NCI-H1436 (cell line): ENCODE measurements at regions not wholly inside any gene's neighbourhood (a gene's known extent, or its start where the extent isn't known, plus 50 kb on each side); places are given as distances from the start of the nearest gene placed in this dataset.
"Not testable (repeated sequence)": the region's sequence is repeated elsewhere in the genome, so short reads cannot be mapped to it uniquely, and the experiment has no call there.

Source experiments
- DNase-seq: peaks from one replicate; lab custom pipeline; 2025; lab: John Stamatoyannopoulos, UW

- DNase-seq: no peak
Observed at GRCh38 chr3:125645616-125646015, 50.3 kb upstream of the OSBPL11 start.

- DNase-seq: no peak
Observed at GRCh38 chr3:125646581-125646980, 51.3 kb upstream of the OSBPL11 start.

GRCh38 chr3:125647318-125648014 lies 52.2 kb upstream of the OSBPL11 start:
- peak; percentile 3 for DNase-seq

- DNase-seq: no peak
Observed at GRCh38 chr3:125651244-125651643, 55.9 kb upstream of the OSBPL11 start.

GRCh38 chr3:125652349-125652748 lies 57.1 kb upstream of the OSBPL11 start:
- DNase-seq: no peak

GRCh38 chr3:125654526-125654925 lies 59.2 kb upstream of the OSBPL11 start:
- no peak for DNase-seq

- DNase-seq: no peak
Observed at GRCh38 chr3:125662675-125663074, 67.4 kb upstream of the OSBPL11 start.

- DNase-seq: no peak
Observed at GRCh38 chr3:125670352-125670751, 75.1 kb upstream of the OSBPL11 start.

- DNase-seq: no peak
Observed at GRCh38 chr3:125670945-125671344, 75.6 kb upstream of the OSBPL11 start.

- DNase-seq: no peak
Observed at GRCh38 chr3:125671461-125672243, 76.4 kb upstream of the OSBPL11 start.

GRCh38 chr3:125675791-125676190 lies 80.5 kb upstream of the OSBPL11 start:
- no peak for DNase-seq

GRCh38 chr3:125679258-125679657 lies 84.0 kb upstream of the OSBPL11 start:
- DNase-seq: no peak

GRCh38 chr3:125681146-125681545 lies 85.8 kb upstream of the OSBPL11 start:
- no peak for DNase-seq

- not testable (repeated sequence) for DNase-seq
Observed at GRCh38 chr3:125681906-125682305, 86.6 kb upstream of the OSBPL11 start.

- DNase-seq: not testable (repeated sequence)
Observed at GRCh38 chr3:125682610-125683009, 87.3 kb upstream of the OSBPL11 start.

- no peak for DNase-seq
Observed at GRCh38 chr3:125683067-125683829, 88.0 kb upstream of the OSBPL11 start.

GRCh38 chr3:125684199-125684598 lies 88.9 kb upstream of the OSBPL11 start:
- DNase-seq: no peak

GRCh38 chr3:125685741-125686140 lies 90.4 kb upstream of the OSBPL11 start:
- not testable (repeated sequence) for DNase-seq

GRCh38 chr3:125692361-125692760 lies 97.1 kb upstream of the OSBPL11 start:
- no peak for DNase-seq

GRCh38 chr3:125693887-125694286 lies 98.6 kb upstream of the OSBPL11 start:
- DNase-seq: no peak

GRCh38 chr3:125694761-125695294 lies 99.5 kb upstream of the OSBPL11 start:
- DNase-seq: no peak

GRCh38 chr3:125695688-125696087 lies 100.4 kb upstream of the OSBPL11 start:
- DNase-seq: no peak
